Memory B cell (primary cell): ENCODE measurements at regions not wholly inside any gene's neighbourhood (a gene's known extent, or its start where the extent isn't known, plus 50 kb on each side); places are given as distances from the start of the nearest gene placed in this dataset.
"Not testable (repeated sequence)": the region's sequence is repeated elsewhere in the genome, so short reads cannot be mapped to it uniquely, and the experiment has no call there.

Experiments
- ATAC-seq: fragments of 150-1000 bp; cut with Tn5 transposase; 2 replicates; pipeline ENCODE4 v1.10.0; 2021; ENCODE audit warnings: low read depth, mild to moderate bottlenecking, moderate library complexity
- DNase-seq, 2 donors: peaks; one replicate each; pipeline ENCODE4 v3.0.0; 2022; ENCODE audit warnings: low spot score in 2 of 2
- H3K27ac Mint-ChIP-seq: one replicate; pipeline ENCODE4 v1.8.0; 2022; ENCODE audit warnings: mild to moderate bottlenecking, moderate library complexity, mixed read lengths
- H3K27me3 Mint-ChIP-seq: one replicate; pipeline ENCODE4 v1.8.0; 2022; ENCODE audit warnings: mixed read lengths
- H3K36me3 Mint-ChIP-seq: one replicate; pipeline ENCODE4 v1.8.0; 2022; ENCODE audit warnings: mild to moderate bottlenecking, mixed read lengths
- H3K4me1 Mint-ChIP-seq: one replicate; pipeline ENCODE4 v1.8.0; 2022; ENCODE audit warnings: mixed read lengths
- H3K4me3 Mint-ChIP-seq: one replicate; pipeline ENCODE4 v1.8.0; 2022; ENCODE audit warnings: mild to moderate bottlenecking, moderate library complexity, mixed read lengths
- H3K9me3 Mint-ChIP-seq: one replicate; pipeline ENCODE4 v1.8.0; 2022; ENCODE audit warnings: mixed read lengths

- DNase-seq (no peak), ATAC-seq (no peak)
- no peak overlapping the region for H3K4me3 Mint-ChIP-seq
- H3K36me3 Mint-ChIP-seq = no peaks in the 10 kb centered on the region
- no peak overlapping the region for H3K27ac Mint-ChIP-seq
- H3K4me1 Mint-ChIP-seq = no peaks in the 10 kb centered on the region
- H3K27me3 Mint-ChIP-seq = no peaks in the 10 kb centered on the region
- H3K9me3 Mint-ChIP-seq = peaks cover 3% of the 10 kb centered on the region
Observed at GRCh38 chr13:107811233-107812013, 403.9 kb downstream of the LIG4 start.

DNA sequence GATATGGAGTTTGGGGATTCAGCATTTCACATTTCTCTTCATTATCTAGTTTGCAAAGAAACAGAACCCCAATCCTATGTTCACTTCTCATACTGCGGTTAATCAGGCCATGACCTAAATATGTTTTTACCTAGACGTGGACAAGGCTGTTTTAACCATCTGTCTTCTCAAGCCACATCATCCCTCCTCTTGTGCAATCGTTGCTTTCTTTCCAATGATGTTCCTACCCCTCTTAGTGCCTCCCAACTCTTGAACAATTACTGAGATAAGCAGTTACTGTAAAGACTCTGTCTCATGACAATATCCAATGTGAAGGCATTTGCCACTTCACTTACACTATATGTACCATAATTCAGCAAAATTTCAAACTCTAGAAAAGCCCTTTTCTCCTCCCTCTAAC lies 406.2 kb downstream of the LIG4 start:
- Mint-ChIP-seq H3K27ac (no peak overlapping the region), H3K36me3 (no peaks in the 10 kb centered on the region), H3K4me1 (no peaks in the 10 kb centered on the region), H3K4me3 (no peak overlapping the region), H3K9me3 (no peaks in the 10 kb centered on the region), H3K27me3 (no peaks in the 10 kb centered on the region)
- ATAC-seq (no peak), DNase-seq (no peak)

- H3K9me3 Mint-ChIP-seq = peaks cover 2% of the 10 kb centered on the region
- H3K4me1 Mint-ChIP-seq = no peaks in the 10 kb centered on the region
- DNase-seq = no peak
- no peaks in the 10 kb centered on the region for H3K36me3 Mint-ChIP-seq
- H3K27ac Mint-ChIP-seq = no peak overlapping the region
- no peak overlapping the region for H3K4me3 Mint-ChIP-seq
- ATAC-seq = no peak
- no peaks in the 10 kb centered on the region for H3K27me3 Mint-ChIP-seq
Observed at GRCh38 chr13:107808389-107808788, 406.9 kb downstream of the LIG4 start.

DNA sequence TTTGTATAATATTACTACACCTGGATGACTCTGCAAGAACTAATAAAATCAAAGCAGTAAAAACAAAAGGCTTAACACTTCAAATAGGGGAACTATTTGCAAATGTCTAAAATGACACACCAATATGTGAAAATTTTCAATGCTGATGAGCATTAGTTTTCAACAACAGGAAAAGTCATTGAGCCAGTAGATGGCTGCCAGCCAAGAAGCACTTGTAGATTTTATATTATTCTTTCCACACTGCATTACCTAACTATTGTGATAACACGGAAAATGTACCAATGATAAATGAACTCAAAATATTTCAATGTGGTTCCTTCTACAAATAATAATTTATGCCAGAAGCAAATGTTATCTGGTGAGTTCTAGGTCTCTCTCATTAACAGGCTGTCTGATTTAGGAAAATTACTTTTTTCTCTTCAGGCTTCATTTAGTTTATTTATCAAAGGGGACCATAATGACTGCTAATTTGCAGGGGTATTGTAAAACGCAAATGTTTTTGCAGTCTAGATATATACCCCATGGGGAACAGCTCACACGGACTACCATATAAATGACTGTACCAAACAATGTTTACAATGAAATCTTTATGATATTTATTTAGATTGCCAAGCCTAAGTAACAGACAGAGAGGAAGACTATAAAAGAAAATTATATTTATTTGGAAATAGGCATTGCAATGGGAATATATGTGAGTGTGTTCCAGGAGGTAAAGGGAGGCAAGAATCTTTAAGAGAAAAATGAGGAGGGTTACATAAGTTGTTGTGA lies 407.8 kb downstream of the LIG4 start:
- no peaks in the 10 kb centered on the region for H3K36me3 Mint-ChIP-seq
- H3K27me3 Mint-ChIP-seq = no peaks in the 10 kb centered on the region
- H3K4me3 Mint-ChIP-seq = no peak overlapping the region
- peaks cover 2% of the 10 kb centered on the region for H3K9me3 Mint-ChIP-seq
- H3K4me1 Mint-ChIP-seq = no peaks in the 10 kb centered on the region
- no peak overlapping the region for H3K27ac Mint-ChIP-seq
- ATAC-seq (no peak), DNase-seq (no peak)

- ATAC-seq = no peak
- Mint-ChIP-seq H3K36me3 (no peaks in the 10 kb centered on the region), H3K9me3 (peaks cover 2% of the 10 kb centered on the region)
Observed at GRCh38 chr13:107806726-107807125, 408.6 kb downstream of the LIG4 start.

DNA sequence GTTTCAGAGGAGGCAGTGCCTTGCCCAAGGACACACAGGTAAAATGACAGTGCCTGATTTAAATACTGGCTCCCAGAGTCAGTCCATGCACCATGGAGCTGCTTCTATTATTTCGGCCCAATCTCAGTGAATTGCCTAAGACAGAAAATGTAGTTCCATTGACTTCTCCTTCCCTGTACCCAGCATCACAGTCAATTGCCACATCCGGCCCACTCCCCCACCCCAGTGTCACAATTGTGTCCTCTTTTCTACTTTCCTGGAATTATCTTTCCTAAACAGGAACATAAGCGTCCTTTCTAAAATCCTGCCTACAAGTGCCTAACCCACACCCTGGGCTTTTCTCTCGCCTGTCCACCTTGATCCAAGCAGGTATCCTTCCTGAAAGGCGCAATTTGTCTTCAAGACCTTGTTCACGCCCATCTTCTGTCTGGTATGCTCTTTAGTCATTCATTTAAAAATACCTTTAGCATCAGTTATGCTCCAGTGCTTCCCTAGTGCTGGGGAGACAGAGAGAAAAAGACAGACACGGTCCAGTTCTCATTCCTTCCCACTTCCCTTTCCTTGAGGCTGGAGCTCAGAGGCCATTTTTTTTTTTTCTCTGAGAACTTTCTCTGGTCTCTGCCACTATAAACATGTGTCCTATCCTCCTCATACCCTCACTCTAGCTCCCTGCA lies 411.4 kb downstream of the LIG4 start:
- H3K4me3 Mint-ChIP-seq = no peak overlapping the region
- ATAC-seq (no peak), DNase-seq (no peak)
- peaks cover 2% of the 10 kb centered on the region for H3K9me3 Mint-ChIP-seq
- no peaks in the 10 kb centered on the region for H3K4me1 Mint-ChIP-seq
- no peaks in the 10 kb centered on the region for H3K36me3 Mint-ChIP-seq
- H3K27ac Mint-ChIP-seq = no peak overlapping the region
- no peaks in the 10 kb centered on the region for H3K27me3 Mint-ChIP-seq

More at GRCh38 chr13:107806726-107807125, 408.6 kb downstream of the LIG4 start:
- Mint-ChIP-seq H3K4me1 (no peaks in the 10 kb centered on the region), H3K27me3 (no peaks in the 10 kb centered on the region), H3K4me3 (no peak overlapping the region), H3K27ac (no peak overlapping the region)
- no peak for DNase-seq

DNA sequence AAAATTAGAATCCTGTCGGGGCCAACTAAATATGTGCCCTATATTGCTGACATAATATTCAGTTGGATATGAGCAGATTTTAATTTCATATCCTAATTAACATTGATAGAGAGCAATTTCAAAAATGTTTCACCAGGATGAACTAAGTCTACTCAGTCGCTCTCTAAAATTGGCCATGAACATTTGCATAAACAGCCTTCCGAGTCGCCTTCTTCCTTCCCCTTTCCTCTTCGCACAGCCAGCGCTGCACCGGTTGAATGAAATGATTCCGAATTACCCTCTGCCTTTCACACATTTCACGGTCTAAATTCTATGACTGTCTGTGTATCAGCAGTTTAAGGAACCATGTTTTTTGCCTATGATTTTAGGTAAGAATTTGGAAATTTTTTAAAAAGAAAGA lies 413.7 kb downstream of the LIG4 start:
- Mint-ChIP-seq H3K9me3 (peaks cover 4% of the 10 kb centered on the region), H3K27ac (no peak overlapping the region), H3K36me3 (no peaks in the 10 kb centered on the region), H3K4me3 (no peak overlapping the region), H3K4me1 (no peaks in the 10 kb centered on the region), H3K27me3 (no peaks in the 10 kb centered on the region)
- no peak for DNase-seq
- no peak for ATAC-seq

GRCh38 chr13:107799001-107799400 lies 416.3 kb downstream of the LIG4 start:
- ATAC-seq = no peak
- Mint-ChIP-seq H3K9me3 (peaks cover 6% of the 10 kb centered on the region), H3K4me1 (no peaks in the 10 kb centered on the region), H3K4me3 (no peak overlapping the region), H3K36me3 (no peaks in the 10 kb centered on the region), H3K27me3 (no peaks in the 10 kb centered on the region), H3K27ac (no peak overlapping the region)
- DNase-seq = no peak

DNA sequence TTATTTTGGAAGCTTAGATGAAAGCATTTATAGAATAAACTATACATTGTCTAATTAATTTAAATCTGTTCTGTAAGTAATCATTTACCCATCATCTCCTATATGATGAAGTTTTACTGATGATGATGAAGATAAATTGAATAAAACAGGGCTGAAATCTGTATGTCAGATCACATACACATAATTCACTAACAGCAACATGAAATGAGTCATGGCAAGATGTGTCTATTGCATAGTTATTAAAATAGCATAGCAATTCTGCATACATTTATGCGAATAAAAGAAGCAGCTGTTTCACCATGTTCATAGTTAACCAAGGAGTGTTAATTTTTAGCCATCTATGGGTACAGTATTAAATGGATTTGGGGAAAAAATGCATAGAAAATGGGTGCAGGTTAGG lies 424.9 kb downstream of the LIG4 start:
- DNase-seq (no peak), ATAC-seq (no peak)
- Mint-ChIP-seq H3K36me3 (no peaks in the 10 kb centered on the region), H3K4me1 (no peaks in the 10 kb centered on the region), H3K4me3 (no peak overlapping the region), H3K27ac (no peak overlapping the region), H3K9me3 (peaks cover 4% of the 10 kb centered on the region), H3K27me3 (no peaks in the 10 kb centered on the region)

DNA sequence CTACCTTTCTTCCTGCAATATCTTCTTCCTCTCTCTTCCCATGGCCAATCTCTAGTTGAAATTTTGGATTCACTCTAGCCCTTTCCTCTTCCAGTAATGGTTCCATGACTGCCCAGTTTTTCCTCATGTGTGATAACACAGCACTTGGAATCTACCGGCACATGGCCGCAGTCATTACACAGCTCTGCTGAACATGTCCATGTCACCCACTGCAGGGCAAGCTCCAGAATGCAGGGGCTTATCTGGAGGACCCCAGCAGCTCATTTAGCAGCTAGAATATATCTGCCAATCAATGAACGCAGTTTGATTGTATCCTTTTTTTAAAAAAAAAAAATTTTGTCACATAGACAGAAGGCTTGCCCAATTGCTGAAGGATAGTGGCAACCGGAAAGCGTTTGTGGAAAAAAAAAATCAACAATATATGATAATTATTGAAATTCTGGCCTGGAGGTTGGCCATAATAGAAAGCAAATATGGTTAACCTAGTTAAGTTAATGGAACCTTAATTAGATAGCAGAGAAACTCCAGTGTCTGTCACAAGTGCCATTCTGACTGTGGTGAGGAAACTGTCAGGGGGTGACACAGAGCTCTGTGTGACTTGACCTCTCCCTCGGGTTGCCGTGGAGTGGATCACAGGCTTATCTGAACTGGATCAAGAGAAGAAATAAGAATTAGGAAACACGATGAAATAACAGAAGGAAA lies 426.7 kb downstream of the LIG4 start:
- ATAC-seq = no peak
- Mint-ChIP-seq H3K4me3 (no peak overlapping the region), H3K27ac (no peak overlapping the region), H3K27me3 (no peaks in the 10 kb centered on the region), H3K36me3 (no peaks in the 10 kb centered on the region), H3K4me1 (no peaks in the 10 kb centered on the region), H3K9me3 (peaks cover 4% of the 10 kb centered on the region)
- DNase-seq = no peak

DNA sequence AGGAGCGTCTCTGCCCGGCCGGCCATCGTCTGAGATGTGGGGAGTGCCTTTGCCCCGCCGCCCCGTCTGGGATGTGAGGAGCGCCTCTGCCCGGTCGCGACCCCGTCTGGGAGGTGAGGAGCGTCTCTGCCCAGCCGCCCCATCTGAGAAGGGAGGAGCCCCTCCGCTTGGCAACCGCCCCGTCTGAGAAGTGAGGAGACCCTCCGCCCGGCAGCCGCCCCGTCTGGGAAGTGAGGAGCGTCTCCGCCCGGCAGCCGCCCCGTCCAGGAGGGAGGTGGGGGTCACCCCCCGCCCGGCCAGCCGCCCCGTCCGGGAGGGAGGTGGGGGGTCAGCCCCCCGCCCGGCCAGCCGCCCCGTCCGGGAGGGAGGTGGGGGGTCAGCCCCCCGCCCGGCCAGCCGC lies 432.7 kb downstream of the LIG4 start:
- not testable (repeated sequence) for ATAC-seq, H3K36me3 Mint-ChIP-seq, H3K4me3 Mint-ChIP-seq, H3K9me3 Mint-ChIP-seq, H3K27ac Mint-ChIP-seq, H3K4me1 Mint-ChIP-seq, DNase-seq, H3K27me3 Mint-ChIP-seq

DNA sequence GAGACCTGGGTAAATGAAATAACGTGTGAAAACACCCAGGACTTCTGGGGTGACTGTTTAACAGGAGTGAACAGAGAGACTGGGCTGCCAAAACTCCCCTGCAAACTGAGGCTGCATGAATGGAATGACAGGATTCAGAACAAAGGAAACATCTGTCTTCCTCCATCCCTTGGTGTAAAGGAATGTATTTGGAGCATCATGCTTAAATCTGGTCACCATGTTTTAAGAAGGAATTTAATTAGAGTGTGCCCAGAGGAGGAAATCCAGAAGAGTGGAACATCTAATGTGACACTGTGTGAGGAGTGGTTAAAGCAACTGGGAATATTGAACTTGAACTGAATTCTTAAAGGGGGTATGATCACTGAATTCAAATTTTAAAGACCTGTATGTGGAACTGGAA lies 437.2 kb downstream of the LIG4 start:
- no peak overlapping the region for H3K27ac Mint-ChIP-seq
- no peaks in the 10 kb centered on the region for H3K36me3 Mint-ChIP-seq
- H3K9me3 Mint-ChIP-seq = no peaks in the 10 kb centered on the region
- ATAC-seq (no peak), DNase-seq (no peak)
- no peaks in the 10 kb centered on the region for H3K27me3 Mint-ChIP-seq
- H3K4me1 Mint-ChIP-seq = no peaks in the 10 kb centered on the region
- H3K4me3 Mint-ChIP-seq = no peak overlapping the region

DNA sequence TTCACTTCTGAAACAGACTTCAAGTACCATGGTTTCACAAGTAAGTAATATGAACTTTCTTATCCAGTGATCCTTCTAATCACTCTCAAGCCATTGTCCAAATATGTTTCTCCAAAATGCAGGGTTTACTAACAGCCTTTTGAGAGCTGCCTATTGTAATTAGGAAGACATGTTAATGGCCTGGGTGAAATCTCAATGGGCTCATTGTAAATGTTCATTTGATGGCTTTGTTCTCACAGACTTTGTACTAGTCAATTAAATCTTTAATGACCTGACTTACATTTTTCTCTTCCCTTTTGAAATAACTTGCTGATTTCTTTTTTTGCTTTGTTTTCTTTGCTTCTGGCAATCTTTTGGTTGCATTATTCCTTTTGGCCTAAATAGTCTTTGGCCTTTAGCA lies 444.8 kb downstream of the LIG4 start:
- ATAC-seq = no peak
- Mint-ChIP-seq H3K4me3 (no peak overlapping the region), H3K36me3 (no peaks in the 10 kb centered on the region), H3K27ac (no peak overlapping the region), H3K27me3 (no peaks in the 10 kb centered on the region), H3K9me3 (peaks cover 1% of the 10 kb centered on the region), H3K4me1 (no peaks in the 10 kb centered on the region)
- DNase-seq = no peak

GRCh38 chr13:107767119-107767518 lies 448.2 kb downstream of the LIG4 start:
- no peak for DNase-seq
- peaks cover 3% of the 10 kb centered on the region for H3K9me3 Mint-ChIP-seq
- no peaks in the 10 kb centered on the region for H3K4me1 Mint-ChIP-seq
- ATAC-seq = no peak
- no peak overlapping the region for H3K27ac Mint-ChIP-seq
- no peak overlapping the region for H3K4me3 Mint-ChIP-seq
- H3K27me3 Mint-ChIP-seq = no peaks in the 10 kb centered on the region
- no peaks in the 10 kb centered on the region for H3K36me3 Mint-ChIP-seq
